Chondrocyte (in vitro differentiated cells): ENCODE measurements at regions not wholly inside any gene's neighbourhood (a gene's known extent, or its start where the extent isn't known, plus 50 kb on each side); places are given as distances from the start of the nearest gene placed in this dataset.
"Not testable (repeated sequence)": the region's sequence is repeated elsewhere in the genome, so short reads cannot be mapped to it uniquely, and the experiment has no call there.

Source experiments
- DNase-seq: peaks from one replicate; pipeline ENCODE4 v3.0.0; 2021; ENCODE audit warnings: mixed read lengths, low spot score
- H3K27ac Mint-ChIP-seq: one replicate; pipeline ENCODE4 v1.8.0; 2021; ENCODE audit warnings: mild to moderate bottlenecking, moderate library complexity, mixed read lengths; ENCODE audit not compliant: unreplicated experiment
- H3K27me3 Mint-ChIP-seq: 2 replicates; pipeline ENCODE4 v1.8.0; 2021; ENCODE audit warnings: low read depth, mixed read lengths
- H3K36me3 Mint-ChIP-seq: 2 replicates; pipeline ENCODE4 v1.8.0; 2021; ENCODE audit warnings: low read depth, mixed read lengths
- H3K4me1 Mint-ChIP-seq: 2 replicates; pipeline ENCODE4 v1.8.0; 2021; ENCODE audit warnings: low read depth, mild to moderate bottlenecking, mixed read lengths
- H3K4me3 Mint-ChIP-seq: one replicate; pipeline ENCODE4 v1.8.0; 2021; ENCODE audit warnings: mild to moderate bottlenecking, moderate library complexity, mixed read lengths; ENCODE audit not compliant: unreplicated experiment
- H3K9me3 Mint-ChIP-seq: 2 replicates; pipeline ENCODE4 v1.8.0; 2021; ENCODE audit warnings: low read depth, mixed read lengths

DNA sequence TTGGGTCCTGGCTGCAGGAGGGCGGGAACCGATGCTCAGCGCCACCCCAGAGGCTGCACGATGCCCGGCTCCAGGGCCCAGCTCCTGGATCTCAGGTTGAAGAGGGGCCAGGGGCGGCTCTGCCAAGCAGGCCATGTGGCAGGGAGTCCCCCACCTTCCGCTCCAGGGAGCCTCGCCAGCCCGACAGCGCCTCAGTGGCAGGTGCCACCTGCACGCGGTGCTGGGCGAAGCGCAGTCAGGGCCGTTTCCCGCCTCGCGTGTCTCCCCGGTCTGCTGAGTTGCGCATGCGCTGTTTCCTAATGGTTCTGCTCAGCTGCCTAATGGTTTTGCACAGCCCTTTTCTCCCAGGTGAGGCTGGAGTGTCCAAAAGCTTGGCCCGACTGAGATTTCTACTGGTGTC lies 264.0 kb upstream of the OR11H1 start:
- DNase-seq, result peak; percentile 79
- not testable (repeated sequence) for H3K4me3 Mint-ChIP-seq, H3K36me3 Mint-ChIP-seq, H3K4me1 Mint-ChIP-seq, H3K27me3 Mint-ChIP-seq, H3K9me3 Mint-ChIP-seq, H3K27ac Mint-ChIP-seq
